Cardiac fibroblast (primary cell): ENCODE measurements at regions not wholly inside any gene's neighbourhood (a gene's known extent, or its start where the extent isn't known, plus 50 kb on each side); places are given as distances from the start of the nearest gene placed in this dataset.

ENCODE experiments used
- DNase-seq, 2 donors: peaks; one replicate each; pipeline versions ENCODE4 v3.0.0 to v3.0.0-alpha.2; 2010; ENCODE audit warnings: low read depth in 2 of 2
- H3K4me3 ChIP-seq, 2 donors: replicated peaks in 1 of 2; 1 replicate in 1 of 2; 2 replicates in 1 of 2; pipeline ENCODE4 v1.5.1; 2011; ENCODE audit warnings: low read depth in 2 of 2, low read length in 2 of 2, mild to moderate bottlenecking in 2 of 2, moderate library complexity in 1 of 2
- CTCF ChIP-seq: IDR thresholded peaks from one replicate; pipeline ENCODE4 v1.5.1; 2011; ENCODE audit warnings: low read depth, mild to moderate bottlenecking, low read length, inconsistent platforms

- no peak overlapping the region for H3K4me3 ChIP-seq
- no peak for DNase-seq
- TF ChIP-seq CTCF = no peak
Measured at GRCh38 chr20:20888936-20889335, 176.5 kb upstream of the RALGAPA2 start.

GRCh38 chr20:20888266-20888656 is 175.8 kb upstream of the RALGAPA2 start:
- H3K4me3 ChIP-seq = no peak overlapping the region
- no peak for TF ChIP-seq CTCF

GRCh38 chr20:20887593-20888265 is 175.3 kb upstream of the RALGAPA2 start:
- no peak for DNase-seq
- TF ChIP-seq CTCF = no peak

More at GRCh38 chr20:20888266-20888656, 175.8 kb upstream of the RALGAPA2 start:
- no peak for DNase-seq

GRCh38 chr20:20881808-20882207 is 169.4 kb upstream of the RALGAPA2 start:
- no peak for TF ChIP-seq CTCF
- H3K4me3 ChIP-seq = no peak overlapping the region
- no peak for DNase-seq

More at GRCh38 chr20:20887593-20888265, 175.3 kb upstream of the RALGAPA2 start:
- H3K4me3 ChIP-seq = no peak overlapping the region

- no peak for DNase-seq
- no peak for TF ChIP-seq CTCF
- no peak overlapping the region for H3K4me3 ChIP-seq
Measured at GRCh38 chr20:20877079-20877478, 164.6 kb upstream of the RALGAPA2 start.

GRCh38 chr20:20875716-20876115 is 163.3 kb upstream of the RALGAPA2 start:
- no peak for DNase-seq
- TF ChIP-seq CTCF = no peak
- no peak overlapping the region for H3K4me3 ChIP-seq

GRCh38 chr20:20872428-20872827 is 160.0 kb upstream of the RALGAPA2 start:
- DNase-seq = no peak
- H3K4me3 ChIP-seq = no peak overlapping the region
- no peak for TF ChIP-seq CTCF
